Limb (tissue), 2 donors: ENCODE measurements at regions not wholly inside any gene's neighbourhood (a gene's known extent, or its start where the extent isn't known, plus 50 kb on each side); places are given as distances from the start of the nearest gene placed in this dataset.

Experiments
- DNase-seq, 2 donors: peaks; one replicate each; pipeline ENCODE4 v3.0.0-alpha.2; 2016; ENCODE audit errors: extremely low spot score in 2 of 2

GRCh38 chr7:155998766-155999630 is 186.7 kb upstream of the SHH start:
- no peak for DNase-seq

GRCh38 chr7:155998328-155998691 is 186.0 kb upstream of the SHH start:
- no peak for DNase-seq

- DNase-seq = no peak
Measured at GRCh38 chr7:155997431-155998327, 185.4 kb upstream of the SHH start.

GRCh38 chr7:155996718-155997280 is 184.5 kb upstream of the SHH start:
- DNase-seq = no peak

- peak in 1 of 2 donors; percentile 11 for DNase-seq
Measured at GRCh38 chr7:155995183-155995612, 182.9 kb upstream of the SHH start.

- peak in 1 of 2 donors; percentile 13 for DNase-seq
Measured at GRCh38 chr7:155994279-155994811, 182.1 kb upstream of the SHH start.

- peak in 1 of 2 donors; percentile 21 for DNase-seq
Measured at GRCh38 chr7:155993420-155994278, 181.4 kb upstream of the SHH start.

- DNase-seq = peak in 1 of 2 donors; percentile 6
Measured at GRCh38 chr7:155992974-155993373, 180.7 kb upstream of the SHH start.

GRCh38 chr7:155992538-155992937 is 180.3 kb upstream of the SHH start:
- DNase-seq = no peak

GRCh38 chr7:155992107-155992506 is 179.8 kb upstream of the SHH start:
- no peak for DNase-seq

GRCh38 chr7:155991470-155991869 is 179.2 kb upstream of the SHH start:
- DNase-seq = no peak

GRCh38 chr7:155988416-155988815 is 176.2 kb upstream of the SHH start:
- no peak for DNase-seq

- no peak for DNase-seq
Measured at GRCh38 chr7:155987681-155988235, 175.5 kb upstream of the SHH start.

- DNase-seq = peak in 1 of 2 donors; percentile 8
Measured at GRCh38 chr7:155986497-155987160, 174.4 kb upstream of the SHH start.

GRCh38 chr7:155985518-155986250 is 173.4 kb upstream of the SHH start:
- DNase-seq = peak in 1 of 2 donors; percentile 6

GRCh38 chr7:155984609-155985405 is 172.5 kb upstream of the SHH start:
- DNase-seq = peak in 1 of 2 donors; percentile 5

GRCh38 chr7:155984028-155984580 is 171.8 kb upstream of the SHH start:
- DNase-seq = peak in 1 of 2 donors; percentile 8
